Heart left ventricle (tissue), 16 donors: ENCODE measurements at regions not wholly inside any gene's neighbourhood (a gene's known extent, or its start where the extent isn't known, plus 50 kb on each side); places are given as distances from the start of the nearest gene placed in this dataset.

Source experiments
- ATAC-seq, 4 donors: fragments of 200-7000 bp; cut with Tn5 transposase; one replicate each; pipeline ENCODE4 v1.9.1; 2020 to 2022; ENCODE audit warnings: moderate library complexity in 4 of 4, mild to moderate bottlenecking in 3 of 4, moderate number of reproducible peaks in 1 of 4
- DNase-seq, 5 donors: peaks; one replicate each; pipeline ENCODE4 v3.0.0-alpha.2; 2020
- H3K27ac ChIP-seq, 12 donors: fragments of 200-600 bp; sonication (generic) in 4 of 12; one replicate each; pipeline versions ENCODE4 v1.5.0 to v1.8.0; 2016 to 2022; ENCODE audit warnings: mild to moderate bottlenecking in 2 of 12
- H3K27me3 ChIP-seq, 9 donors: fragments of 200-600 bp; sonication (generic) in 2 of 9; one replicate each; pipeline versions ENCODE4 v1.5.1 to v1.8.0; 2016 to 2022; ENCODE audit warnings: mild to moderate bottlenecking in 3 of 9
- H3K36me3 ChIP-seq, 9 donors: fragments of 200-600 bp; sonication (generic) in 2 of 9; one replicate each; pipeline versions ENCODE4 v1.5.0 to v1.8.0; 2018 to 2022; ENCODE audit warnings: mild to moderate bottlenecking in 2 of 9
- H3K4me1 ChIP-seq, 12 donors: fragments of 200-600 bp; sonication (generic) in 4 of 12; one replicate each; pipeline versions ENCODE4 v1.5.0 to v1.8.0; 2016 to 2022; ENCODE audit warnings: mild to moderate bottlenecking in 3 of 12
- H3K4me3 ChIP-seq, 12 donors: fragments of 200-600 bp; sonication (generic) in 4 of 12; one replicate each; pipeline versions ENCODE4 v1.5.0 to v1.8.0; 2017 to 2022; ENCODE audit warnings: mild to moderate bottlenecking in 9 of 12, moderate library complexity in 4 of 12
- H3K9me3 ChIP-seq, 12 donors: fragments of 200-600 bp; sonication (generic) in 4 of 12; one replicate each; pipeline versions ENCODE4 v1.5.0 to v1.8.0; 2016 to 2022; ENCODE audit warnings: mild to moderate bottlenecking in 1 of 12
- POLR2A ChIP-seq, 2 donors: fragments of 450-650 bp; IDR thresholded peaks; one replicate each; pipeline ENCODE4 v1.6.1; 2017; ENCODE audit warnings: antibody characterized with exemption in 2 of 2, mild to moderate bottlenecking in 2 of 2, moderate library complexity in 2 of 2
- WGBS, 4 donors: extraction: QIAGEN DNeasy Blood & Tissue Kit in 2 of 4; methylation state at CpG; one replicate each; pipeline versions ENCODE4 v1.1.5 to v1.1.7; 2013 to 2018; 5-methylcytosine and 5-hydroxymethylcytosine counted together
- intact Hi-C, 10 donors: fragments of 100-400 bp; cut with DNase I; formaldehyde crosslinking; loops; one replicate each; pipeline versions ENCODE4 v1.11.1 to v1.14.2; 2022
- TF ChIP-seq, protein P1 (sequence below), 12 donors: fragments of 200-600 bp; sonication (generic) in 4 of 12; IDR thresholded peaks; one replicate each; pipeline versions ENCODE4 v1.5.0 to v1.8.0; 2018 to 2022; ENCODE audit warnings: antibody characterized with exemption in 12 of 12, mild to moderate bottlenecking in 5 of 12
- donor health status: ischemic (EF 13 %, LVEDD 7.1; RV severe dilation, severe dysfunction).
- donor health status: healthy with polysubstance abuse.
- donor health status: DM: no; HTN: yes; CAD: no.
- donor health status: DM: no; HTN: no; CAD: no.
- donor health status: ischemic (EF 25% LVEDD 6.9; RV normal size, moderate dysfunction).
- donor health status: ischemic (EF 25% LVEDD 5.7; RV mildly dilated, moderate dysfunction).
- donor health status: healthy.
- donor health status: DM: yes; HTN: yes; CAD: no.
- donor health status: ischemic (EF 35%, LVEDD 5.7; RV mildly dilated, moderate dysfunction).
- donor health status: nonischemic (EF 11% LVEDD 7.7; RV severe dilation, severe dysfunction).
- donor health status: DM: yes; HTN: yes; CAD: no.
- donor health status: PGD.
- donor health status: ischemic (EF 29% LVEDD 5.4; RV normal size, mild dysfunction).
- donor health status: nonischemic (EF 23%, LVEDD 6.1; RV moderate dilation, normal function).

DNA sequence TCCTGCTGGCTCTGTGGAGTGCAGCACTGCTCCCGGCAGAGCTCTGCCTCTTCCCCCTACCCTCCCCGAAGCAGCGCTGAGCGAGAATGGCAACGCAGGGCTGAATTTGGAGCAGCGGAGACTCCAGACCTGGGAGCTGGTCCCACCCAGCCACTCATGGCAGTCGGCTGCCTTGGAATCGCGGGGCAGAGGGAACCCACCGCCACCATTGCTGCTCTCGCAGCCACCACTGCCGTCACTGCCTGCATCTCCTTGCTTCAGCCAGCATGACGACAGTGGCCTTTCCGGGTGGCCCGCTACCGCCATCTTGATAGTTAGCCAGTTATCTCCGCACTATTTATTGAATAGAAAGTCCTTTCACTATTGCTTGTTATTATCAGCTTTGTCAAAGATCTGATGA is 321.5 kb upstream of the POU3F4 start:
- 73 to 93% (median 86%) methylated on average over 11 to 17 of the region's 17 CpGs for WGBS, 4 donors
- Histone ChIP-seq H3K9me3 (peaks cover 0 to 9% (median 0%) of the 10 kb centered on the region in 12 donors), H3K27ac (no peak overlapping the region), H3K4me3 (no peak overlapping the region), H3K27me3 (no peaks in the 10 kb centered on the region), H3K4me1 (no peaks in the 10 kb centered on the region), H3K36me3 (no peaks in the 10 kb centered on the region)
- intact Hi-C loops = no loop called here
- ATAC-seq (no peak), DNase-seq (no peak)
- TF ChIP-seq POLR2A (IDR thresholded peaks at IDR 0.05) = no peak
- TF ChIP-seq, protein P1, sequence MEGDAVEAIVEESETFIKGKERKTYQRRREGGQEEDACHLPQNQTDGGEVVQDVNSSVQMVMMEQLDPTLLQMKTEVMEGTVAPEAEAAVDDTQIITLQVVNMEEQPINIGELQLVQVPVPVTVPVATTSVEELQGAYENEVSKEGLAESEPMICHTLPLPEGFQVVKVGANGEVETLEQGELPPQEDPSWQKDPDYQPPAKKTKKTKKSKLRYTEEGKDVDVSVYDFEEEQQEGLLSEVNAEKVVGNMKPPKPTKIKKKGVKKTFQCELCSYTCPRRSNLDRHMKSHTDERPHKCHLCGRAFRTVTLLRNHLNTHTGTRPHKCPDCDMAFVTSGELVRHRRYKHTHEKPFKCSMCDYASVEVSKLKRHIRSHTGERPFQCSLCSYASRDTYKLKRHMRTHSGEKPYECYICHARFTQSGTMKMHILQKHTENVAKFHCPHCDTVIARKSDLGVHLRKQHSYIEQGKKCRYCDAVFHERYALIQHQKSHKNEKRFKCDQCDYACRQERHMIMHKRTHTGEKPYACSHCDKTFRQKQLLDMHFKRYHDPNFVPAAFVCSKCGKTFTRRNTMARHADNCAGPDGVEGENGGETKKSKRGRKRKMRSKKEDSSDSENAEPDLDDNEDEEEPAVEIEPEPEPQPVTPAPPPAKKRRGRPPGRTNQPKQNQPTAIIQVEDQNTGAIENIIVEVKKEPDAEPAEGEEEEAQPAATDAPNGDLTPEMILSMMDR (IDR thresholded peaks at IDR 0.05) = no peak
